ENCODE measurements at regions not wholly inside any gene's neighbourhood (a gene's known extent, or its start where the extent isn't known, plus 50 kb on each side); places are given as distances from the start of the nearest gene placed in this dataset.

GRCh38 chr16:52016387-52016786, 530.6 kb downstream of the TOX3 start:
- no peak for TF ChIP-seq CTCF (conservative IDR thresholded peaks at IDR 0.05; ENCODE audit: low read depth, low read length)
- DNase-seq (ENCODE audit: low read depth) = no peak
- no peak overlapping the region for H3K4me3 ChIP-seq (ENCODE audit: low read depth, low read length)

GRCh38 chr16:52005551-52005950, 541.4 kb downstream of the TOX3 start:
- TF ChIP-seq CTCF (conservative IDR thresholded peaks at IDR 0.05; ENCODE audit: low read depth, low read length) = no peak
- H3K4me3 ChIP-seq (ENCODE audit: low read depth, low read length) = no peak overlapping the region
- DNase-seq (ENCODE audit: low read depth) = no peak

- DNase-seq (ENCODE audit: low read depth) = no peak
- no peak for TF ChIP-seq CTCF (conservative IDR thresholded peaks at IDR 0.05; ENCODE audit: low read depth, low read length)
- no peak overlapping the region for H3K4me3 ChIP-seq (ENCODE audit: low read depth, low read length)
Observed at GRCh38 chr16:52004343-52004742, 542.6 kb downstream of the TOX3 start.

GRCh38 chr16:52002026-52002425, 544.9 kb downstream of the TOX3 start:
- H3K4me3 ChIP-seq (ENCODE audit: low read depth, low read length) = no peak overlapping the region
- TF ChIP-seq CTCF (conservative IDR thresholded peaks at IDR 0.05; ENCODE audit: low read depth, low read length) = no peak
- DNase-seq (ENCODE audit: low read depth) = no peak

GRCh38 chr16:51996516-51996915, 550.4 kb downstream of the TOX3 start:
- no peak for TF ChIP-seq CTCF (conservative IDR thresholded peaks at IDR 0.05; ENCODE audit: low read depth, low read length)
- DNase-seq (ENCODE audit: low read depth) = no peak
- H3K4me3 ChIP-seq (ENCODE audit: low read depth, low read length) = no peak overlapping the region

- no peak for TF ChIP-seq CTCF (conservative IDR thresholded peaks at IDR 0.05; ENCODE audit: low read depth, low read length)
- no peak overlapping the region for H3K4me3 ChIP-seq (ENCODE audit: low read depth, low read length)
- peak; percentile 79 for DNase-seq (ENCODE audit: low read depth)
Observed at GRCh38 chr16:51994597-51994996, 552.3 kb downstream of the TOX3 start.

GRCh38 chr16:51989637-51990230, 557.2 kb downstream of the TOX3 start:
- no peak for DNase-seq (ENCODE audit: low read depth)
- no peak for TF ChIP-seq CTCF (conservative IDR thresholded peaks at IDR 0.05; ENCODE audit: low read depth, low read length)
- no peak overlapping the region for H3K4me3 ChIP-seq (ENCODE audit: low read depth, low read length)

Data from epithelial cell of proximal tubule (primary cell).